Left hindlimb (tissue), 1 donor: ENCODE measurements at regions not wholly inside any gene's neighbourhood (a gene's known extent, or its start where the extent isn't known, plus 50 kb on each side); places are given as distances from the start of the nearest gene placed in this dataset.
"Not testable (repeated sequence)": the region's sequence is repeated elsewhere in the genome, so short reads cannot be mapped to it uniquely, and the experiment has no call there.

Source experiments
- DNase-seq: peaks from one replicate; pipeline ENCODE4 v3.0.0-alpha.2; 2018

DNA sequence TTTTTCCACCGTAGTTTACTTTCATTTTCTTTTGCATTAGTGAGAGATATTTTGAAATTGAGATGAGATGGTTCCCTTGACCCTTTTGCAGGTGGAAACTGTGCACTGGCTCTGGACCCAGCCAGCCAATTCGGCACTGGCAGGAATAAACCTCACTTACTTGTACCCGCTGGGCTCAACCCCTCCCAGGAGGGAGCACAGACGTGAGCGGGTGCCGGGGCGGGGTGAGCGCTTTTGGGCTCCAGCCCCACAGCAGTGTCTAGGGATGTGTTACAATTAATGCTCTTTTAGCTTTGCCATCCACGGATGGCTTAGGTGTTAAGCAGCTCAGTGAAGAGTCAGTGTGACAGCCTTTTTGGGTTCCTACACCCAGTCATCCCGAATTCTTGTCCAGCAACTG lies 766.1 kb upstream of the CHD1 start:
- no peak for DNase-seq

DNA sequence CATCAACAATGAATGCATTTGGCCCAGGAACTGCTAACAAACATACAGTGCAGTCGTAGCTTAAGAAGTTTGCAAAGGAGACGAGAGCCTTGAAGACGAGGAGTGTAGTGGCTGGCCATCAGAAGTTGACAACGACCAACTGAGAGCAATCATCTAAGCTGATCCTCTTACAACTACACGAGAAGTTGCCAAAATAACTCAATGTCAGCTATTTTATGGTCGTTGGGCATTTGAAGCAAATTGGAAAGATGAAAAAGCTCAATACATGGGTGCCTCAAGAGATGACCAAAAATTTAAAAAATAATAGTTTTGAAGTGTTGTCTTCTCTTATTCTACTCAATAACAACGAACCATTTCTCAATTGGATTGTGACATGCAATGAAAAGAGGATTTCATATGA lies 757.7 kb upstream of the CHD1 start:
- DNase-seq, result no peak

GRCh38 chr5:99675974-99676373 lies 747.2 kb upstream of the CHD1 start:
- no peak for DNase-seq

DNA sequence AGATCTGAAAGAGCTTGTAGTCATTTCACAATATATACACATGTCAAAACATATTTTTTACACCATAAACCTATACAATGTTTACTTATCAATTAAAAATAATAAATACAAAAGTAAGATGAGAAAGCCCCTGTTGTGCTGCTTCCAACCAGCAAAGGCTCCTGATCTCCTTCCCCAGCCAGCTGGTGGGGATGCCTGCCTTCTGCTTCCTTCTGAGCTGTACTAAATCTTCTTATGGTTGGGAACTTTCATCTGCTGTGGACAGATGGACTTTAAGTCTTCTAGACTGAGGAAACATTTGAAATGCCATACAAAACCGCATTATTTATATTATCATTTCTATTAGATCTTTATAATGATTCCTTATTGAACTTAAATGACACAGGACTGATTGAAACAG lies 745.3 kb upstream of the CHD1 start:
- DNase-seq, result no peak

DNA sequence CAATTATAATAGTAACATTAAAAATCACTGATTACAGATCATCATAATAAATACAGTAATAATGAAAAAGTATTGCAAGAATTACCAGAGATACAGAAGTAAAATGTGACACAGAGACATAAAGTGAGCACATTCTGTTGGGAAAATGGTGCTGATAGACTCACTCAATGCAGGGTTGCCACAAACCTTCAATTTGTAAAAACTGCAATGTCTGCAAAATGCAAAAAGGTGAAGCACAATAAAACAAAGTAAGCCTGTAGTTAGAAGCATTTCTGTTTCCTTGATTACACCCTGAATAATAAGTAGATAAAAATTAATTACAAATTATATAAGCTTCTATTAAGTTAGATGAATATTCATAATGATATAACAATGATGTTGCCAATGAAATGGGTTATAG lies 736.2 kb upstream of the CHD1 start:
- DNase-seq, result no peak

DNA sequence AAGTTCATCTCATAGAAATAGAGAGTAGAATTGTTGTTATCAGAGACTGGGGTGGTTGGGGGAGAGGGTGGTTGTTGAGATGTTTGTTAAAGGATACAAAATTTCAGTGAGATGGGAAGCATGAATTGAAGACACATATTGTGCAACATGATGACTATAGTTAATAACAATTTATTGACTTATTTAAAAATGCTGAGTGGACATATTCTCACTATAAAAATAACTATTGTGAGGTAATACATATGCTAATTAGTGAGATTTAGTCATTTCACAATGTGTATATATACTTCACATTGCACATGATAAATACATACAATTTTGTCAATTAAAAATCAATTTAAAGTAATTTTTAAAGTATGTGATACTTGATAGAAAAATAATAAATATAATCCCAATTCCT lies 722.5 kb upstream of the CHD1 start:
- no peak for DNase-seq

- DNase-seq, result no peak
Observed at GRCh38 chr5:99646011-99646647, 717.3 kb upstream of the CHD1 start.

DNA sequence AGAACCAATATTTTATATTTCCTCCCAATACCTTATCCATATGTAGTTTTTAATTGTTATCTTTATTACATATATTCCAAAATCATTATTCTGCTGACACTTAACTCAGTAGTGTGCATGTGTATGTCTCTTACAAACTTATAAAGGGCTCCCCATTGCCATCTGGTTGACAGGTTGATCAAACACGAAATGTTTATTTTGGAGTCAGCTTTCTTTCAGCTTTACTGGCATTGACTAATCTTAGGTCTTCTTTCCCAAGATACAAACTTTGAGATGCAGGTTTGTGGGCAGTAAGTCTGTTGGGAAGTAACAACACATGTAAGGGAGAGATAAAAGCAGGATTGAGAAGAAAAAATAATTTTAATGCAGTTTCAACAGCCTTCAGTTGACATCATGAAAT lies 716.0 kb upstream of the CHD1 start:
- no peak for DNase-seq

DNA sequence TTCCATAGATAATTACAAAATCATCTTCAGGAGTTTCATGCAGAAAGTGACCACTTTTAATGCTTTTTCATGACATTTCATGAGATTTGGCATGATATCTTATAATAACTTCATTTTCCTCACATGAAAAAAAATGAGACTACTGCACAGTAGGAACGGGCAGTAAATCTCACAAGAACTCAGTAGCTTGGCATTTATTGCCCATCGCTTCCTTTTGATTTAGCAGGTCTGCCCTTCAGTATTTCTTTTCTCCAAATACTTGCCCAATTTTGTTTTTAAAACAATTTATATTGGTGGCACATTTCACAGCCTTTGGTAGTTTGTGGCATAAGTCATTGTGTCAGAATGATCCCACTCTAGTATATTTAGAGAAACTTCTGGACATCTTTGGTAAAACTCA lies 711.8 kb upstream of the CHD1 start:
- DNase-seq, result no peak

GRCh38 chr5:99639905-99640304 lies 711.1 kb upstream of the CHD1 start:
- no peak for DNase-seq

DNA sequence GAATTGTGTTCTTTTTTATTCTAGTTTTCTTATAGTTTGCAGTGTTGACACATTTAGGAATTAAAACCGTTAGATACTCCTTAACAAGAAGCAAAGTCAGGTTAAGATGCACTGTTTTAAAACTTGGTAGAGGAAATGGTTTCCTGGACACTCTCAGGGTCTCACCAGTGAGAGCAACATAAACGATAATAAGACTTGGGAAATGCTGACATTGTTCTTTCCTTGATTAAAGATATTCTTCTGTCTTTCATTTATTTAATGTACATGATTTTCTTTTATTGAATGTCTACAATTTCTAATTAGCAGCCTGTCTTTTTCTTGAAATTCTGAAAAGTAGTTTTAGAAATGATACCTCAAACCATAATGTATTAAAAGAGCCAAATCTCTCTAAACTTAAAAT lies 707.9 kb upstream of the CHD1 start:
- DNase-seq, result no peak

DNA sequence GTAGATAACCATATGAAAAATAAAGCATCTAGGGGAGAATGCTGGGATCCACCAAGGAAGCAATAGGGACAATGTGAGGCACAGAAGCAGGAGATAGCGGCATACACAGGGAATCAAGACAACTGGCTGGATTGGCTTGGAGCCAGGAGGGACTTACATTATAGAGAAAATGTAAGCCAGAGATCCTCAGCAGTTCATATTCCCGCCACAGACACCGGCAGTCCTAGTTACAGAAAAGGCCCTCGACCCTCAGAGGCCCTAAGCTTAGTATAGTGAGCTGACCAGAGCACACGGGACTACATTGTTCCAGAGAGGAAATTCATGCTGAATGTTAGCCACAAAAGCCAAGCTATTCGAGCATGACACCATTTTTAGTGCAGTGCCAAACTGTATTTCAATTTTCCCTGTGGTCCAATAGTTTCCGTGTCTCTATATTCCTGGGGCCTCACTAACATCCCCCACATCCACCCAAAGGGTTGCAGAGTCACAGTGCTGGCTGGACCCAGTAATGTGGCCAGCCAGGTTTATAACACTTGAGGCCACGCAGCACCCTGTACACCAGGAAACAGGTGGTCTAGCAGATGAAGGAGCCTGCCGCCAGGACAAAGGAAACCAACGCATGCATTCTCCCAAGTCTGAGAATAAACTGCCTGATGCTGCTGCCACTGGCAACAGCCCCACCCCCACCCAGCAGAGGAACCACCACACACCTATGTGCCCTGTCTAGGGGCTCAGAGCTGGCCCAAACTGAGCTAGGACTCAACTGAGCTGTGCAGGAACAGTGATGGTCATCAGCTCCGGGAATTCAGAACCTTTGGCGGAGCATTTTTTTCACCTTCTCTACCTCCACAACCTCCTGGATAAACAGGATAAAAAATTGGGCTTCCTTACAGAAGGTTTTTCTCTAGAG lies 693.2 kb upstream of the CHD1 start:
- DNase-seq, result no peak

GRCh38 chr5:99617335-99617734 lies 688.5 kb upstream of the CHD1 start:
- DNase-seq, result no peak

- DNase-seq, result no peak
Observed at GRCh38 chr5:99614888-99615287, 686.1 kb upstream of the CHD1 start.

DNA sequence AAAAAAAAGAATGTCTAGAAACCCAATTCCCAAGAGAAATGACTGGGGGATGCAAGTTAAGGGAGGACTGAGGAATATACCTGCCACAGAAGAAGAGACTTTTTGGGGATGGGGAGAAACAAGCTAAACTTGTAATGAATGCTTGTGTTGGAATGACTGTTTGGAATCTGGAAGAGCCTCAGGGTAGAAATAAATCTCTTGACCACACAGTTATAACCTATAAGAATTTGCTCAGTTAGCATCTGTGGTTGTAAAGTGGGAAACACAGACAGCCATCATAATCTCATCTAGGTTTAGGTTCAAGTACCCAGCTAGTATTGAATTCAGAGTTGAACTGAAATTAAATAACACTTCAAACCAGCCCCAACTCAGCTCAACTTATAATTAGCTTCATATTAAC lies 678.3 kb upstream of the CHD1 start:
- DNase-seq, result no peak

DNA sequence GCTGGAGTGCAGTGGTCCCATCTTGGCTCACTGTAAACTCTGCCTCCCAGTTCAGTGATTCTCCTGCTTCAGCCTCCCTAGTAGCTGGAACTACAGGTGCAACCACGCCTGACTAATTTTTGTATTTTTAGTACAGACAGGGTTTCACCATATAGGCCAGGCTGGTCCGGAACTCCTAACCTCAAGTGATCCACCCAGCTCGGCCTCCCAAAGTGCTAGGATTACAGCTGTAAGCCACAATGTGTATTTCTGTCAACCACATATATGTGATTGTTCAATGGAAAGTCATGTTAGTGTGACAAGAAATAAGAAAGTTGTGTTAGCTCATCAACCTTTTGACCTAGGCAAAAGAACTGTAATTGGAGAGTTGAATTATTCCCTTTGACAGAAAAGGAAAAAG lies 677.1 kb upstream of the CHD1 start:
- peak; percentile 23 for DNase-seq

GRCh38 chr5:99600952-99601351 lies 672.1 kb upstream of the CHD1 start:
- no peak for DNase-seq

DNA sequence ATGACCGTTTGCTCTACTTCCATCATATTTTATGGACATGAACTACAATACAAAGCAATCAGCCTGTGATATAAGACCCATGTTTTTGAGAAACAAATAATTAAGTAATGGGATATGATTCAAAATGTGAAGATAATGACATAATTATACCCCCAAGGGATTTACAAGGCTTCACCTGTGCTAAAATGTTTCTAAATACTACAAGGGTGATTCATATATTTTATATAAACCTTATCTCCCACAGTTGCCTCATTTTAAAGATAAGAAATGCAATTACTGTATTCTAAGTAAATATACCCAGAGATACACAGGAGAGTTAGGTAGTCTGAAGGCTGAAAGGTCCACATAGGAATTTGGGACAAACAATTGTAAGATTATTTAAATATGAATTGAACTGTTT lies 662.0 kb upstream of the CHD1 start:
- DNase-seq, result no peak

DNA sequence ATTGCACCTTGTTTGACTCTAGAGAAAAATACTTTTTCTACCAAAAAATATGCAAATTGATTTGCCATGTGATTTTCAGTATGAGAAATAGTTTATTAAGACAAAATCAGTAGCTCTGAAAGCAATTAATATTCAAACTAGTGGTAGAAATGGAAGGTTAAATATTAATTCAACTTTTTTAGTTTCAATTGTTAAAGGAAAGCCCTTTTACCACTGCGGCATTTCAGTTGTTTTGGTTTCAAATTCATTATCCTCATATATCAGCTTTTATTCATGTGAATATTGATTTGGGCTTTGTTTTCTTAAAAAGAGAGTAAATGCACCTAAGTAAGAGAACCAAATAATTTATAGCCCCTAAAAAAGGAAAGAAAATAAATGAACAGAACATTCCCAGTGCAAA lies 660.6 kb upstream of the CHD1 start:
- no peak for DNase-seq

DNA sequence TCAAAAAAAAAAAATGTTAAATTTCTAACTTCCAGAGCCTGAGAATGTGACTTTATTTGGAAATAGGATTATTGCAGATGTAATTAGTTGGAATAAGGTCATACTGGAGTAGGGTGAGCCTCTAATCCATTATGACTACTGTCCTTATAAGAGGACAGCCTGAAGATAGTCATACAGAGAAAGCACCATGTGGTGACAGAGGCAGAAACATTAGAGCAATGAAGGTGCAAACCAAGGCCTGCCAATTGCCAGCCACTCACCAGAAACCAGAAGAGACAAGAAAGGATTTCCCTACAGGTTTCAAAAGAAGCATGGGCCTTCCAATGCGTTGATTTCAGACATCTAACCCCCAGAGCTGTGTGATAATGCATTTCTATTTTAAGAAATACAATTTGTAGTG lies 659.2 kb upstream of the CHD1 start:
- no peak for DNase-seq

GRCh38 chr5:99586878-99587277 lies 658.1 kb upstream of the CHD1 start:
- no peak for DNase-seq

- not testable (repeated sequence) for DNase-seq
Observed at GRCh38 chr5:99581204-99581603, 652.4 kb upstream of the CHD1 start.

GRCh38 chr5:99562937-99563627 lies 634.3 kb upstream of the CHD1 start:
- DNase-seq, result not testable (repeated sequence)

DNA sequence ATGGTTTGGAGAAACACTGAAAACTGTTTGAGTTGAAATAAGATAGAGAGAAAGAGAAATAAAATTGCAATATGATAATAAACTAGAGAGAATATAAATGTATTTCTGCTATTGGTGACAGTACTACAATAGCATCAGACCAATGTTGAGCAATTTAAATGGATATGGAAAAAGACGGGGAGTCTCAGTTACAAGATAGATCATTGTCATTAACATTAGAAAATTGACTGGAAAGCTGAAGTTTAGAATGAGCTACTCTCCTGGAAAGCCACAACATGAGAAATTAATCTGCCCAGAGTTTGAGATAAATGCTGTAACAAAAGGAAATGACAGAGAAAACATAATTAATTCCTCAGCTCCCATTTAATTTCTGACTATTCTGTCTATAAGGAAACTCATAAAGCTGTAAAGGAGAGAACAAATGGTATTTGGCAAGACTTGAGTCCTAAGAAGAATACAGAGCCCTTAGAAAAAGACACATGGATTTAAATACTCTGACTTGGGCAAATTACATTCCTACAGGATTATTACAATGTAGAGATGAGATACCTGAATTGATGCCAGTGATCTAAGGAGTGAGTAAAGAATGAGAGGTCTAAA lies 624.5 kb upstream of the CHD1 start:
- no peak for DNase-seq
